T-helper 22 cell (primary cell): ENCODE measurements at regions not wholly inside any gene's neighbourhood (a gene's known extent, or its start where the extent isn't known, plus 50 kb on each side); places are given as distances from the start of the nearest gene placed in this dataset.

Experiments used
- DNase-seq: peaks from one replicate; pipeline ENCODE4 v3.0.0-alpha.2; 2020; ENCODE audit warnings: low read depth

DNA sequence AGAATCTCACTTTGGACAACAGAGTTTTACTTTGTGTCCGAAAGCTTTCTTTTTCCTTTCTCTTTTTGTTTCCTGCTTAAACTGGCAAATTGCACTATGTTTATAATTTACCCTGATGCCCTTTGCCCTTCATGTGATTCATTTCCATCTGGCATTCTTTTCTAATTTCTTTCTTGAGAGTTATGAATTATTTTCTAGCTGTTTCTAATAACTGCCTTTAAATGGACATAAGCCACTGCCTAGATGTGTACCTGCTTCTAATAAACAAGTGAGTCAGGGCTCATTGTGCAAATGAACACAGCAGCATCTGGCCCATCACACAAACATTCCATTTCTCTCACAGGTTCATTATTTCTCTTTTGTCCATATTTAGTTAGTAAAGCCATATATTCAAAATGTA is 242.3 kb upstream of the GPRIN3 start:
- DNase-seq: no peak

DNA sequence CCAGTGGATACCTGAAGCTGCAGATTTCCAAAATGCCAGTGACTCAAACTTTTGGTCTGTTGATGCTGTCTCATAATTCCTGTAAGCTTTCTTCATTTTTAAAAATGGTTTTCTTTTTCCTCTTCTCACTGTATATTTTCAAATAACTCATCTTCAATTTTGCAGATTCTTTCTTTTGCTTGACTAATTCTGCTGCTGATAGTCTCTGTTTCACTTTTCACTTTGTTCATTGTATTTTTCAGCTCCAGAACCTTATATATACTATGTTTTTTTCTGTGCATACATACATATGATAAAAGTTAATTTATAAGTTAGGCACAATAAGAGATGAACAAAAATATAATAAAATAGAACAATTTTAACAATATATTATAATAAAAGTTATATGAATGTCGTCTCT is 237.7 kb upstream of the GPRIN3 start:
- DNase-seq: no peak

DNA sequence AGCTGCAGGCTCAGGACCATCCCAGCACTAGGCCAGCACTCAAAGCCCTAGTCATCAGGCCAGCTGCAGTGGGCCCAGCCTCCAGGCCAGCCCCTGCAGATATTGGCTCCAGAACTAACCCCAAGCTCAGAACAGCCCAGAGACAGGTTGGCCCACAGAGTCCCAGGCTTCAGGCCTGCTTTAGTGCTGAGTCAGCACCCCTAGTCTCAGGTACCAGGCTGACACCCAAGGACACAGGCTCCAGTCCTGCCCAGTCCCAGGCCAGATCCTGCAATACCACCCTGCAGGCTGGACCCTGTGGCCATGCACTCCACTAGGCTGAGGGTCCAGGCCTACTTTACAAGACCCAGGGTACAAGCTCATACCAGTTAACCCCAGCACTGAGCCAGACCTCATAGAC is 234.4 kb upstream of the GPRIN3 start:
- DNase-seq: no peak

DNA sequence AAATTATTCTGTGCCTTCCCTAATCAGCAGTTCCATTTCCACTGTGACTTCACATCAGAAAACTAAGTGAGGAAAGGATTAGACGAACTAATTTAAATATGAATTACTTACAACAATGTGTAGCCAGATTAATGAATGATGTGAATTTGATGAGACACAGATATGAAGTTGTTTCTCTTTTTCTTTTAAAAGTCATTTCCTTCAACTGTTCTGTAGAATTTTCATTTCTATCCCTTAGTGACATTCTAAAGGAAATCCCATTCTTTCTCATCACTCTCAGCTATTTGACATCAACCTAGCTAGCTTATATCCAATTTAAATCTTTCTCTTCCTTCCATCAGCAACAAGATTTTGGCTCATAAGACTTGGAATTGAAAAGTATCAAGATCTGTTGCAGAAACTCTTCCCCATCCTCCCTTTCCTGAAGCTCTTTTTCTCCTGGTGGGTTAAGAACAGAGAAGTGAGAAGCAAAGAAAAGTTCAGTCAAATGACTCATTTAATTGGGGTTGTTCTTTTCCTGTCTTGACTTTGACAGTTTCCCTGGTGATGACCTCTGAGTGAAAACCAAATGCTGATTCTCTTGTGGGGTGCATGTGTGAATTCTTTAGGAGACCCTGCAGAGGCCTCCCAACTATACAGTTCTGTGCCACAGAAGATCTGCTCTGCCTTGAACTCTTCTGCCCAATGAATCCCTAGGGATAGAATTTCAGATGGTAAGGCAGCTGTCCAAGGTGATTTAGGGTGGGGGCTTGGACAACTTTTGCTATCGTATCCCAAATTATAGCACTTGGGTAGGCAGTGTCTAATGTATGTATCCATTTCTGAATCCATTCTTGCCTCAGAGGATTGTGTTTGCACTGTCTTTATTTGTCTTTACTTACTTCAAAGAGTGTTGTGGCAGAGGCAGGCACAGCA is 232.5 kb upstream of the GPRIN3 start:
- no peak for DNase-seq

DNA sequence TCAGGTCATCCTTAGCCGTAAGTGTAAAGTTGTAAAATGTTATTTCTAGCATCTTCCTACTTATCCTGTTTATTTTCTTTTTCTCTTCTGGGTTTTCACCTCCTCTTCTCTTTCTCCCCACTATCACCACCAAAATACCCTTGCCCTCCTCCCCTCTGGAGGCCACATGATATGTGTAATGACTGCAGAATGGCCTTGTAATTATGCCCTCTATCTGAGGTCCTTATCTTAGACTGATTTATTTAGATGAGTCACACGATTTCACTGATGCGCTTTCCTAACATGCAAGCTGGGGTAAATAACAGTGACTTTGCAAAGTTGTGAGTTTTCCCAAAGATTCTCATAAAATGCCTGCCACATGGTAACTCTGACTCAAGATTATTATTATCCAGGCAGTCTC is 231.8 kb upstream of the GPRIN3 start:
- no peak for DNase-seq

DNA sequence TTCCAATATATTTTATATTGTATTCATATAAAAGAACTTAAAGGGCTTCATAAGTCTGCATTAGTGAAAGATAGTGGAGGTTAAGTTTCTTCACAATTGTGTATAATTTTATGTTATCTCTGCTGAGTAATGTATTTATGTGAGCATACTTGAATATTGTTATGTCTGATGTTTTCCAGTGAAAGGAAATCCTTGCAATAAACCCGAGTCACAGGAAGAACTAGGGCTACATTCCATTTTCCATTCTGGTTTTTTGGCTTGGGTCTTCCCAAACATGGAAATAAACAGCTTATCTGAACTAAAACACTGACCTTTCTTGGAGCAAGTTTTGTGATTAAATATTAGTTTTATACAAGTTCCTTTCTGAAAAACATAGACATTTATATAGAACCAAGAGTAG is 231.3 kb upstream of the GPRIN3 start:
- no peak for DNase-seq

DNA sequence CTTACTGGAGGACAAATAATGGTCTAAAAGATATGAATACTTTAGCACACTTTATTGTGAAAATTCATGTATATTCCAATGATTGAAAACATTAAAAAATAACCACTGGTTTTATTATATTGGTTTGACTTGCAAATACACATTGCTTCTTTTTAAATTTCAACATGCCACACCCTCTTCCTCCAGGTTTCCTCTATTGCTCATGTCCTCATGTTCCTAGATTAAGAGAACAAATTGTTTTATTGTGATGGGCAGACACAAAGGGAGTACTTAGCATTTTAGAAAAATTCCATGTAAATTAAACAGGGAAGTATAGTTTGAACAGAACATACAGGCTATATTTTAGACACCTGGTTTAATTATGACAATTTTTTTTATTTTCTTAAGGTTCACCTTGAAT is 230.6 kb upstream of the GPRIN3 start:
- no peak for DNase-seq

DNA sequence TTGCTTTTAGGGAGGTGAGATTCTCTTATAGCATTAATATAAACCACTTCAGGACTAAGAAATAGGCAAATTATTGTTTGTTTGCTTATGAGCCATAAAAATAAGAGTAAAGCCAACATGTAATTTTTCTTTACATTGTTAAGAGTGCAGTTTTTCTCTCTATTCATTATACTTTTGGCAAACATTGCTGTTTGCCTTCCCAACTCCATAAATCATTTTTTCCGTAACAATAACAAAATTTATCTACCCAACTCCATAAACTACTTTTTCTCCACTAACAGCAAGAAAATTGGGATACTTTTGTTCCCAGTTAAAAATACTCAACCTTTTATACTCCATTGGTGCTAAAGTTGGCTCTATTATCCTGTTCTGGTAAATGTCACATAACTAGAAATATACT is 229.7 kb upstream of the GPRIN3 start:
- DNase-seq: no peak

DNA sequence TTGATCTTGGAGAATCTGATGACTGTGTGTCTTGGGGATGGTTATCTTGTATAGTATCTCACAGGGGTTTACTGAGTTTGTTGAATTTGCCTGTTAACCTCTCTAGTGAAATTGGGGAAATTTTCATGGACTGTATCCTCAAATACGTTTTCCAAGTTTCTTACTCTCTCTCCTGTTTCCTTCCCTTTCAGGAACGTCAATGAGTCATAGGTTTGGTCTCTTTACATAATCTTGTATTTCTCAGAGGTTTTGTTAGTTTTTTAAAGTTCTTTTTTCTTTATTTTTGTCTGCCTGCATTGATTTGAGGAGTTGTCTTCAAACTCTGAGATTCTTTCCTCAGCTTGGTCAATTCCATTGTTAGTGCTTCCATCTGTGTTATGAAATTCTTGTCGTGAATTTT is 227.7 kb upstream of the GPRIN3 start:
- no peak for DNase-seq

DNA sequence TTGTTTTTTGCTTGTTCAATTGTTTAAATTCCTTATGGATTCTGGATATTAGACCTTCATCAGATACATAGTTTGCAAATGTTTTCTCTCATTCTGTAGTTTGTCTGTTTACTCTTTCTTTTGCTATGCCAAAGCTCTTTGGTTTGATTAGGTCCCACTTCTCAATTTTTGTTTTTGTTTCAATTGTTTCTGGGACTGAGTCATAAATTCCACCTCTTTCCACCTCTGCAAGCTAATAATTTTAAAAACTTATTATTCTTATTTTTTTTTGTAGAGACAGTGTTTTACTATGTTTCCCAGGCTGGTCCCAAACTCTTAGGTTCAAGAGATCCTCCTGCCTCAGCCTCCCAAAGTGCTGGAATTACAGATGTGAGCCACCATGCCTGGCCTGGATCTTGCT is 226.8 kb upstream of the GPRIN3 start:
- DNase-seq: no peak

DNA sequence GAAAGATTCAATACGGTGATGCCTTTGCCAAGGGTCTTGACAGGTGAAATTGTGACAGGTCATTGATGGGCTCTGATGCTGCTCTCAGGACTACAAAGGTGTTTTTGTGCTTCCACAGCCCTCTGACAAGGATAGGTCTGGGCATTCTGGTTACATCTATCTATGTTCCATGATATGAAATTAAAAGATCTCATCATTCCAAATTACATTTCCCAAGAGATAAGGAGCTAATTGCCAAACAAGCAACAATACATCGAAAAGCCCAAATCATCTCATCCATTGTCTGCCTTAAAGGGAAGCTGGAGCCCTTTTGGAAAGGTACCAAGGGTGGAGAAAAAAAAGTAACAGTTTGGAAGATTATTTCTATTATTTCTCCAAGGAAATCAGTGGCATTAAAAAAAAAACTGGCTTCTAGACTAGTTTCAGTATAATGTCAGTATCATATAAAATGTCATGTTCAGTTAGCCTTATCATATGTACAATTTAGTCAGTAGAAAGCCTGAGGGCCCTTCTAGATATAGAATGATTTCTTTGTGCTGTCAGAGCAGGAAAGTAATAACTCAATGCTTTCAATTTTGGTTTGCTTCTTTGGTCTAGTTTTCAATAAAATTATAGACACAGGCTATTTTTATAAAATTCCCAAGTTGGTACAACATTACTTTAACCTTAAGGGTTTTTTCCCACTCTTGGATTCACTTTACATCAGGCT is 224.5 kb upstream of the GPRIN3 start:
- DNase-seq: no peak

DNA sequence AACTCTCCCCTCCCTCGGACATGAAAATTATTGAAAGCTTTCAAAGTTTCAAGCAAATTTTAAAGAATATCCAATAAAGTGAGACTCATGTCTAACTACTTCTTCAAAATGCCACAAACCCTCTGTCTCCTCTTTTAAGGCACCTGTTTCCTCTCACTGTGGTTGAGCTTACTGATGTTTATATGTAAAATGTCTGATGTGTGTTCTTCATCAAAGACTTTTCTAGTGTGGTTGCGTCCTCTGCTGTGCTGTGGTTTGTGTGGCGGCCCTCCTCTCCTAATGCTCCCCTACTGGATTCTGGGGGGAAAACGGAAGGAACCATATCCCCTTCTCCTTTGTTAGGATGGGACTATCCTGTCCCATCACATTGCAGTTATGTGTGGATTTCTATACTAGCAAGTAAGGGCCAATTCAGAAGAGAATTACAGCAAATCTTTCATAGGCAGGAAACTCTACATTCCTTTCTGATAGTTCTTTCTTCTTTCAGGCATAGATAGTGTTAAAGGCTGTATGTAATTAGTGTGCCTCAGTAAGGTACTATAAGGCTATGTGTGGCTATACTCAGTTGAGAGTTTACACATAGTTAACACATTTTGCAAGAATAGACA is 221.0 kb upstream of the GPRIN3 start:
- DNase-seq: no peak

DNA sequence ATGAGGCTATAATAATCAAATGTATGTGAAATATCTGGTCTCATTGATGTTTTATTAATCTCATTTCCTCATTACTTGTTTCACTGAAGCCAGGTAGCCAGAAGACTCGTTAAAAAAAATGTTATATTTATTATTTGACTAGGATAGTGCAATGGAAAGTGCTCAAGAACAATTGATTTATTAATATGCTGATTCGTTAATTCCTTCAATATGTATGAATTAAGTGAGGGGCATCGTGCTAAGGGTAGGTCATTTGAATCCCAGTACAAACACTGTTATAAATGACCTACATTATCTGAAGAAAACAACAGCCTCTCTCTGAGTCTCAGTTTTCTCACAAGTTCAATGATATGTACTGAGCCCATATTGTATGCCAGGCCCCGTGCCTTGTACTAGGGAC is 214.2 kb upstream of the GPRIN3 start:
- no peak for DNase-seq

DNA sequence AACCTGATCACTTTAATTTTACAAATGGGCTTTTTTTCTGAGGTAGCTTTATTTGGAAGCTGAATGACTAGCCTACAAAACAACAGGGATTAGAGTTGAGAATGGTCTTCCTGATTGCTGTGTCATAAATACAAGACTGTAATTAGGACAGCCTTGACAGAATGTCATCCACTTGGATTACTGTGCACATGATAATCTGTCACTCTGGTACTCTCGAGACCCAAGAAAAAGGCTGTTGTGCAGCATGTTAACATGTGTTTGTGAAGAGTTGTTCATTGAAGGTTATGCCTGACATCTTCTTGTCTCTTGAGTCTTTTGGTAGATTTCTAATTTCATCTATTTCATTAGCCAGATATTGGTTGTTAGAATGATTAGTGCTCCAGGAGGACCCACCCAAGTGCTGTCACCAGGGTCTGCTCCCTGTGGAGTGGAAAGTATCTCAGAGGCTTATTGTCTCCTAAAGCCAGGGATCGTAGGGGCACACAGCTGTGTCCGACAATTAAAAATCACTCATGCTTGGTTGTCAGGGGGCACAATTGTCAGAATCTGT is 212.2 kb upstream of the GPRIN3 start:
- no peak for DNase-seq

DNA sequence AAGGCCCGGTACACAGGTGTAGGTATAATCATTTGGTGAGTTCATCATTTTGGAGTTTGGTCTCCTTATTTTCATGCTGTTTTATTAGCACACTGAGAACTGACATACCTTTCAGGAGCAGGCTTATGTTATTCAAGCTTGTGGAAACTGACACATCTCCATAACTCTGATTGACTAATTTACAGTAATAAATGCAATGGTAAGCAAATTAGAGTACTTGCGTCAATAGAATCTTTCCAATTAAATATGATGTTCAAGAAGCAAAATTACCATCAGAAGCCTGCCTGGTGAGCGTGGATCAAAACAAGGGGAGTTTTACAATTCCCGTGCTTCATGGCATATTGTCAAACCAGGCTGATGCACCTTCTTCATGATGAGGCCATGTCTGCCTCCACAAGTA is 210.7 kb upstream of the GPRIN3 start:
- no peak for DNase-seq

DNA sequence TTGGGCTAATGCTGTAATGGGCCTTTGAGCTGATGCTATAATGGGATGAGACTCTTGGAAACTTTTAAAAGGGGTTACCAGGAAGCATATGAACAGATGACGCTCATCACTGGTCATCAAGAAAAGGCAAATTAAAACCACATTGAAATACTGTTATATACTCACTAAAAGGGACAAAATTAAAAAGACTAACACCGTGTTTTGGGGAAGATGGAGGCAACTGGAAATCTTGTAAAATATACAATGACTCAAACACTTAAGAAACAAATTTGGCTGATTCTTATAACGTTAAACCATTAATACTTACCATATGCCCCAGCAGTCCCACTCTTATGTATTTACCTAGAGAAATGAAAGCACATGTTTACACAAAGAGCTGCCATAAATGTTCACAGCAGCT is 207.2 kb upstream of the GPRIN3 start:
- no peak for DNase-seq

DNA sequence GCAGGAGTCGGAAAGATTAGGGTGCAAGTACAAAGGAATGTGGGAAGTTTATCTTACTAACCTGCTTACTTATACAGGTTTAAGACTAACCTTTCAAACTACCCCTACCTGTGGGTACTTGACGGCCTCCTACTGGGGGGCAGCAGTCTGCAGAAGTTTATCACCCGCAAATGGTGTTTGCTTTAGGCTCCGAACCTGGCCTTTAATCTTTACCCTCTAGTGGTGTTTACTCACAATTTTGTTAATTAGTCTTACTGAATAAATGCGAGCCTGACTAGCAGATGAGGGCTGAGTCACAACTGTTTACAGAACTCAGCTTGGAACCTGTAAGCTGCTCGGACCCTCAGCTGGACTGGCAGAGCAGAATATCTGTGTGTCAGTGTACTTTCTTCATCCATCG is 204.2 kb upstream of the GPRIN3 start:
- DNase-seq: no peak

DNA sequence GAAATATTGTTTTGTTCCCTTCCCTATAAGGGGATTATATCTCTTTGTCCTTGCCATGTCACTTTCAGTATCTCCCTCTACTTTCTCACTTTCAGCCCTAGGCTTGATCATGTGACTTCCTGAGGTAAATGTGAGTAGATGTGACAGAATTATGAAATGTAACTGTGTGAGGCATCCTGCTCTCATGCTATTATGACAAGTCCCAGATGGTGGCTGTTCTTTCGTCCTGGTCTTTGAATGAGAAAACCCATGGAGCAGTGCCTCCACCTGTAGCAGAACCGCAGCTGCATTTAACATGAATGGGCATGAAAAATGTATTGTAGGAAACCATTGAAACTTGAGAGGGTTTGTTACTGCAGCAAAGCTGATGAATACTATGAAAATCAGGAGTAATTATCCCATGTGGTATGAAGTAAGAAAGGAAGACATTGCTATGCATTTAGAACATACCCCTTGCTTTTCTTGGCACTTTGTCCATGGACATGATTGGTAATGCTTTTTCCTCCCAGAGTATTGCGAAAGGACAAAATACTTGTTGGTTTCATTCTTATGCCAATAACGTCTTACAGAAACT is 202.2 kb upstream of the GPRIN3 start:
- no peak for DNase-seq

DNA sequence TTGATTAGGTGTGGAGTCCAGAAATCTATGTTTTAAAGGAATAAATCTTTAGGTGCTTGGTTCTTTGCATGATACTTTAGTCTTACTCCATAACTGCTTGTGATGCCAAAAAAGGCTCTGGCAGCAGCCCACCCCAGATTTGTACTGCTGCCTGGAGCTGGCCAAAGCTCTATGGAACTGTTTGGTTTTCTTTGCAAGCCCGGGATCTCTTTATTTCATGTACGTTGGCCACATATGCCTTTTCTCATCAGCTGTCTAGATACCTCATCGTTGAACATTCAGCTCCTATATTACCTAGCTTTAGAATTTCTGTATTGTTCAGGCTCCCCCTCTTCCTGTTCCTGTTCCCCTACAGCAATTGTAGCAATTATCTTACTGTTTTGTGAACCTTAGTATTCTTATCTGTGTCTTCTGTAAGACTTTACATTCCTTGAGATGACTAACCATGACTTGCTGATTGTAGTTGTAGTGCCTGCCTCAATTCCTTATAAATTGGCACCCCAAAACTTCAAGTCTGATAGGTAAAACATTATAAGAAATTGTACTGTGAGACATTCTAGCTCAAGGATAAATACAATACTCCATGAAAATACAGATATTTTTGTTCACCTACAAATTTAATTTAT is 199.4 kb upstream of the GPRIN3 start:
- DNase-seq: no peak

DNA sequence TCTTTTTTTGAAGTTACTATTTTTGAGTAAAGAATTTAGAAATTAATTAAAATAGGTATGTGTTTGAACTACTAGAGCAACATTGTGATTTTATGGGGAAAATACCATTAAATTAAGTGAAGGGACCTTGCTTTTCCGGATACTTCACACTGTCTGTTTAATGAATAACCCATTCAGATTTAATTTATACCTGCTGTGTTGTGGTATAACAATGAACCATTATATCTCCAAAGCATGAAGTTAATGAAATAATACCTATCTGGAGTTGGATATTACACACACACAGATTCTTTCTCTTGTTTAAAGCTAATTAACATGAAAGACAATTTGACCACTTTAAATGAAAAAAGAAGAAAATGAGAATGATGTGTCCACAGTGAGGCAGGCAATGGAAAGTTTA is 195.0 kb upstream of the GPRIN3 start:
- DNase-seq: no peak

DNA sequence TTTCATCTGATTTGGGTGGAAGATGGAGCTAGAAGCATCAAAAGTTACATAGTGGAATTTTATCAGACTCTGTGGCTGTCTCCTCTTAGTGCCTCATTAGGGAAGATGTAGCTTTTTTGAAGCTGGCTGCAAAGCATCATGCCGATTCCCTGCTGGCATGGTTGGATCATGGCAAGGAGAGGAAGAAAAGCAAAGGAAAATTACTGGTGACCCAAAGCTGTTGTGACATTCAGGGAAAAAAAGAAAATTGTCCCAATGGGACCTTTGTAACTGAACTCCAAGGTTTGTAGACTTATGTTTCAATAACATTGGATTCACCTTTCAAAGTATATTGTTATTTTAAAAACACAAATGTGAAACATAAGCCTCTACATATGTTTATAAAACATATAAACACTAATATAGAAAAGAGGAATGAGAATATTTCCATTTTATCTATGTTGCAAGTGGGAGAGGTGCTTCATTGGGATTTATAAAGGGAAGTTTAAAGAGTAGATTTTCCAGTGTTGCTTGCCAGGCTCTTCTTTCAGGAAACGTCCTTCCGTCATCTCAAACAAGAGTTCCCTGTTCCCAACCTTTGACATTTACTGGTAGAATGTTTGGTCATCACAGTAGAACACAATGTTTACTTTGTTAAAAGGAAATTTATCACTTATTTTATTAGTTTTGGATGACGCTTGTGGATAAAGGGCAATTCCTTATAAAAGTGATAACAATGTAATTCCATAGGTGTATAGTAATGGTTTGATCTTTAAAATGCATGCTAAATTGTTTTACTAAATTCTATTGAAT is 190.1 kb upstream of the GPRIN3 start:
- DNase-seq: no peak
